ENCODE measurements at regions not wholly inside any gene's neighbourhood (a gene's known extent, or its start where the extent isn't known, plus 50 kb on each side); places are given as distances from the start of the nearest gene placed in this dataset.

DNA sequence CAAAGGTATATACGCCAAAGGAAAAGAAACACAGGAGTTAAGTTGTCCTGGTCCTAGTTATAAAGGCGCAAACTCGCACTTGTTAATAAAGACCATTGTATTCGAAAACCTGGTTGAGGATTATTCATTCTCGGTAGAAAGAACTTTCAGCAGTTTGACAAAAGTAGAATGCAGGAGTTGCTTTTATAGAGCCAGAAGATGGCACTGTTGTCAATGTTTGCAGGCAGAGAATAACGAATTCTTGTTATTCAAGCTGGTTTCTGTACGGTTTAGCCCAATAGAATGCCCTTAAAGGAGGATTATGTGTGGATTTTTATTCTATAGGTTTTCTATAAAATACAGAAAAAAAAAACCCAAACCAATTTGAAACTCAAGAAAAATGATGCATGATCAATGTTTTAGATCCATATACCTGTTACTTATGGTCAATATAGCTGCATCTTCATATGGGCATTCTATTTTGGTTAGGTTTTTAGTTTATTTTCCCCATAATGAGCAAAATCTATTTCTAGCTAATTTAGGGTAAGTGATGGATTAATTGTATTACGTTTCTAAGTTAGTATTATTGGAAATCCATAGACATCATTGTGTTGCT lies 510.3 kb downstream of the PLCL1 start:
- Histone ChIP-seq H3K9ac (ENCODE audit: low read depth, low read length) (no peak overlapping the region), H3K4me2 (ENCODE audit: low read length) (no peak overlapping the region), H3K9me3 (replicated peaks; ENCODE audit: low read length) (no peaks in the 10 kb centered on the region), H3K4me3 (ENCODE audit: low read length) (no peak overlapping the region), H3K36me3 (ENCODE audit: insufficient read depth, low read length) (no peaks in the 10 kb centered on the region), H3K4me1 (ENCODE audit: control insufficient read depth, insufficient read depth, low read length) (no peaks in the 10 kb centered on the region), H3K27me3 (ENCODE audit: control insufficient read depth, insufficient read depth, low read length) (no peaks in the 10 kb centered on the region)

DNA sequence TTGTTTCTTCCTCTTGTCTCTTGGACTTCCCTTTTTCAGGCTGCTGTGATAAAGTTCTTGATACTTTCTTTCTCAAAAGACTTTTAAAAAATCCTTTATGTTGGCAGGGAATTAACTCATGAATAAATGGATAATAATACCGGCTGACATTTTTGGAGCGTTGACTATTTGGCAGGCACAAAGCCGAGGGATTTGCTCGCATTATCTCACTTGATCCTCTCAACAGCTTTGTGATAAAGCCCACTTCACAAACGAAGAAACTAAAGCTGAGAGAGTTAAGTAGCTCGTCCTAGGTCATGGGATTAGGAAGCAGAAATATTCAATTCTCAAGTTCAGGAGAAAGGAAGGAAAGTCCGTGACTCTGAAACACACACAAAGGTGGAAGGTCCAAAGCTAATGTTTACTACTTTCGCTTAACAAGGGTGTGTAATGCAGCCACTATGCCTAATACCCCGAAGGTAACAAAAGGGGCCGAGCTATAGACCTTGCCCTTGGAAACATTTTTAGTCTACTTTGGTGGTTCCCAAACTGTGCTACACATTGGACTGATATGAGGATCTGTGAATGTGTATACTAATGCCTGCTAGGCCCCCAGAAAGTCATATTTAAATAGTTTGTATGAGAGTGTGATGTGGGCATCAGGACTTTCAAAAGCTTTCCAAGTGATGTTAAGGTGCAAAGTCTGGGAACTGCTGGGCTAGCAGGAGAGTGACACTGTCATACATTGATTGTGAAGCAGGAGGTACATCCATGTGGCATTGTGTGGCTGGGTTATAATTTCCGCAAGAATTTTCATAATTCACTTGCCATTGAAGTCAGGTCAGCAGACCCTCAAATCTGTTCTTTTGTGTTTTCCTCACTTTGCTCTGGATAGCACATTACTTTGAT lies 508.4 kb downstream of the PLCL1 start:
- no peaks in the 10 kb centered on the region for H3K27me3 ChIP-seq (ENCODE audit: control insufficient read depth, insufficient read depth, low read length)
- no peak overlapping the region for H3K4me3 ChIP-seq (ENCODE audit: low read length)
- no peaks in the 10 kb centered on the region for H3K4me1 ChIP-seq (ENCODE audit: control insufficient read depth, insufficient read depth, low read length)

GRCh38 chr2:198311020-198311419 lies 506.6 kb downstream of the PLCL1 start:
- Histone ChIP-seq H3K27me3 (ENCODE audit: control insufficient read depth, insufficient read depth, low read length) (no peaks in the 10 kb centered on the region), H3K9ac (ENCODE audit: low read depth, low read length) (no peak overlapping the region), H3K9me3 (replicated peaks; ENCODE audit: low read length) (no peaks in the 10 kb centered on the region), H3K4me2 (ENCODE audit: low read length) (no peak overlapping the region), H3K4me3 (ENCODE audit: low read length) (no peak overlapping the region), H3K36me3 (ENCODE audit: insufficient read depth, low read length) (no peaks in the 10 kb centered on the region), H3K4me1 (ENCODE audit: control insufficient read depth, insufficient read depth, low read length) (no peaks in the 10 kb centered on the region)

More for the DNA sequence above, 508.4 kb downstream of the PLCL1 start:
- no peaks in the 10 kb centered on the region for H3K36me3 ChIP-seq (ENCODE audit: insufficient read depth, low read length)
- no peak overlapping the region for H3K4me2 ChIP-seq (ENCODE audit: low read length)
- no peak overlapping the region for H3K9ac ChIP-seq (ENCODE audit: low read depth, low read length)
- H3K9me3 ChIP-seq (replicated peaks; ENCODE audit: low read length) = no peaks in the 10 kb centered on the region

GRCh38 chr2:198309673-198310280 lies 505.4 kb downstream of the PLCL1 start:
- Histone ChIP-seq H3K4me1 (ENCODE audit: control insufficient read depth, insufficient read depth, low read length) (no peaks in the 10 kb centered on the region), H3K36me3 (ENCODE audit: insufficient read depth, low read length) (no peaks in the 10 kb centered on the region), H3K4me2 (ENCODE audit: low read length) (no peak overlapping the region), H3K4me3 (ENCODE audit: low read length) (no peak overlapping the region), H3K9me3 (replicated peaks; ENCODE audit: low read length) (no peaks in the 10 kb centered on the region), H3K27me3 (ENCODE audit: control insufficient read depth, insufficient read depth, low read length) (no peaks in the 10 kb centered on the region), H3K9ac (ENCODE audit: low read depth, low read length) (no peak overlapping the region)

- H3K4me2 ChIP-seq (ENCODE audit: low read length) = no peak overlapping the region
- H3K4me3 ChIP-seq (ENCODE audit: low read length) = no peak overlapping the region
- H3K36me3 ChIP-seq (ENCODE audit: insufficient read depth, low read length) = no peaks in the 10 kb centered on the region
- H3K4me1 ChIP-seq (ENCODE audit: control insufficient read depth, insufficient read depth, low read length) = no peaks in the 10 kb centered on the region
- no peaks in the 10 kb centered on the region for H3K27me3 ChIP-seq (ENCODE audit: control insufficient read depth, insufficient read depth, low read length)
- no peaks in the 10 kb centered on the region for H3K9me3 ChIP-seq (replicated peaks; ENCODE audit: low read length)
- H3K9ac ChIP-seq (ENCODE audit: low read depth, low read length) = no peak overlapping the region
Observed at GRCh38 chr2:198309081-198309480, 504.7 kb downstream of the PLCL1 start.

- no peaks in the 10 kb centered on the region for H3K27me3 ChIP-seq (ENCODE audit: control insufficient read depth, insufficient read depth, low read length)
- H3K9ac ChIP-seq (ENCODE audit: low read depth, low read length) = no peak overlapping the region
- no peaks in the 10 kb centered on the region for H3K9me3 ChIP-seq (replicated peaks; ENCODE audit: low read length)
- no peak overlapping the region for H3K4me3 ChIP-seq (ENCODE audit: low read length)
- no peaks in the 10 kb centered on the region for H3K4me1 ChIP-seq (ENCODE audit: control insufficient read depth, insufficient read depth, low read length)
- H3K4me2 ChIP-seq (ENCODE audit: low read length) = no peak overlapping the region
- H3K36me3 ChIP-seq (ENCODE audit: insufficient read depth, low read length) = no peaks in the 10 kb centered on the region
Observed at GRCh38 chr2:198308368-198308767, 504.0 kb downstream of the PLCL1 start.

- Histone ChIP-seq H3K27me3 (ENCODE audit: control insufficient read depth, insufficient read depth, low read length) (no peaks in the 10 kb centered on the region), H3K4me3 (ENCODE audit: low read length) (no peak overlapping the region), H3K9me3 (replicated peaks; ENCODE audit: low read length) (no peaks in the 10 kb centered on the region), H3K4me2 (ENCODE audit: low read length) (no peak overlapping the region), H3K4me1 (ENCODE audit: control insufficient read depth, insufficient read depth, low read length) (no peaks in the 10 kb centered on the region), H3K9ac (ENCODE audit: low read depth, low read length) (no peak overlapping the region), H3K36me3 (ENCODE audit: insufficient read depth, low read length) (no peaks in the 10 kb centered on the region)
Observed at GRCh38 chr2:198307093-198307492, 502.7 kb downstream of the PLCL1 start.

- H3K36me3 ChIP-seq (ENCODE audit: insufficient read depth, low read length) = no peaks in the 10 kb centered on the region
- H3K4me2 ChIP-seq (ENCODE audit: low read length) = no peak overlapping the region
- no peaks in the 10 kb centered on the region for H3K4me1 ChIP-seq (ENCODE audit: control insufficient read depth, insufficient read depth, low read length)
Observed at GRCh38 chr2:198304859-198305258, 500.5 kb downstream of the PLCL1 start.

DNA sequence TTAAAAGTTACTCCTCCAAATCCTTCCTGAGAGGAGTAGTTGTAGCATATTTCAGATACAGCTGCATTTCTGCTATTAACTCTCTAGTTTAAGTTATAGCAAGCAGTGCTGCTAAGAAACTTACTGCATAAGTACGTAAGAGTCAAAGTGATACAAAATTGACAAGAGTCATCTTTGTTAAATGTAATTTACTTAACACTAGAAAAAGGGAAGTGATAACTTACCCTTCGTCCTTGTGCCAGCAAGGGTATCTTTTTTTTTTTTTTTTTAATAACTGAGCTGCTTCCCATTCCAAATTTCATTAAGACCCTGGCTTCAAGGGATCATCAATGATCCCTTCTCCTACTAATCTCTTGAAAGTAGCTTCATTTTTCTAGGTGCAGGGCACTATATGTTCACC lies 493.0 kb downstream of the PLCL1 start:
- H3K9me3 ChIP-seq (replicated peaks; ENCODE audit: low read length) = no peaks in the 10 kb centered on the region
- no peak overlapping the region for H3K4me3 ChIP-seq (ENCODE audit: low read length)
- no peaks in the 10 kb centered on the region for H3K4me1 ChIP-seq (ENCODE audit: control insufficient read depth, insufficient read depth, low read length)
- H3K9ac ChIP-seq (ENCODE audit: low read depth, low read length) = no peak overlapping the region
- peaks cover 4% of the 10 kb centered on the region for H3K27me3 ChIP-seq (ENCODE audit: control insufficient read depth, insufficient read depth, low read length)
- H3K4me2 ChIP-seq (ENCODE audit: low read length) = no peak overlapping the region
- H3K36me3 ChIP-seq (ENCODE audit: insufficient read depth, low read length) = no peaks in the 10 kb centered on the region

More at GRCh38 chr2:198304859-198305258, 500.5 kb downstream of the PLCL1 start:
- H3K9ac ChIP-seq (ENCODE audit: low read depth, low read length) = no peak overlapping the region
- H3K27me3 ChIP-seq (ENCODE audit: control insufficient read depth, insufficient read depth, low read length) = peaks cover 4% of the 10 kb centered on the region
- no peak overlapping the region for H3K4me3 ChIP-seq (ENCODE audit: low read length)
- H3K9me3 ChIP-seq (replicated peaks; ENCODE audit: low read length) = no peaks in the 10 kb centered on the region

DNA sequence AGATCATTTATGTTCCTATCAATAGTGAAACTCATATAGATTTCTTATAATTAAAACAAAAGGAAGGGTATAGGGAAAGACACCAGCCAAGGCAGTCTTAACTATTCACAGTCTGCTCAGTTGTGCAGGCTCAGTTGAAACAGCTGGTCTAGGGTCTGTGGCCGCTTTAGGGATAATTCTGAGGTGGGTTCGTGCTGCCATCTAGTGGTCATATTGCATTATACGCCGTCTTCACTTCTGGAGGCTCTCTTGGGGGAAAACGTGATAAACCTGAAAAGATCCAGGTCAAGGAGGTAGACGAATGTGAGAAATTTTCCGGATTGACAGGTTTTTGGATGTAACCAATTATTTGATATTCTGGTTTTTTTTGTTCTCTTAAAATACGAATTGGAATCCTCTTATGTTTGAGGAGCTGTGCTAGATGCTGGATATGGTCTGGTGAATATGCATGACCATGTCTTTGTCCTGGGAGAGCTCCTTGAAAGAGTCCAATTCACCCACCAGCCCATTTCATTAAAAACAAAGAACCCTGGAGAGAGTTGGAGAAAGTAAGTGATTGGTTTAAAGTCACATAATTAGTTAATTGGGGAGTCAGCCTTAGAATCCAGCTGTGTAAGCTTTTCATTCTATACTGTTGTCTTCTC lies 492.4 kb downstream of the PLCL1 start:
- H3K4me3 ChIP-seq (ENCODE audit: low read length) = no peak overlapping the region

GRCh38 chr2:198293281-198293680 lies 488.9 kb downstream of the PLCL1 start:
- H3K4me1 ChIP-seq (ENCODE audit: control insufficient read depth, insufficient read depth, low read length) = no peaks in the 10 kb centered on the region
- no peaks in the 10 kb centered on the region for H3K27me3 ChIP-seq (ENCODE audit: control insufficient read depth, insufficient read depth, low read length)
- H3K9ac ChIP-seq (ENCODE audit: low read depth, low read length) = no peak overlapping the region
- H3K4me2 ChIP-seq (ENCODE audit: low read length) = no peak overlapping the region
- H3K4me3 ChIP-seq (ENCODE audit: low read length) = no peak overlapping the region
- H3K36me3 ChIP-seq (ENCODE audit: insufficient read depth, low read length) = no peaks in the 10 kb centered on the region
- no peaks in the 10 kb centered on the region for H3K9me3 ChIP-seq (replicated peaks; ENCODE audit: low read length)

More for the DNA sequence above, 492.4 kb downstream of the PLCL1 start:
- Histone ChIP-seq H3K9me3 (replicated peaks; ENCODE audit: low read length) (no peaks in the 10 kb centered on the region), H3K4me1 (ENCODE audit: control insufficient read depth, insufficient read depth, low read length) (no peaks in the 10 kb centered on the region), H3K4me2 (ENCODE audit: low read length) (no peak overlapping the region), H3K36me3 (ENCODE audit: insufficient read depth, low read length) (no peaks in the 10 kb centered on the region), H3K9ac (ENCODE audit: low read depth, low read length) (no peak overlapping the region), H3K27me3 (ENCODE audit: control insufficient read depth, insufficient read depth, low read length) (peaks cover 4% of the 10 kb centered on the region)

Data from skeletal muscle satellite cell (primary cell).